IMR-90 (cell line): ENCODE measurements at regions not wholly inside any gene's neighbourhood (a gene's known extent, or its start where the extent isn't known, plus 50 kb on each side); places are given as distances from the start of the nearest gene placed in this dataset.

Source experiments
- BHLHE40 ChIP-seq: fragments of 150-350 bp; IDR thresholded peaks from 2 replicates; pipeline ENCODE4 v1.6.1; 2016; ENCODE audit warnings: mild to moderate bottlenecking, low read depth, low read length
- CEBPB ChIP-seq: IDR thresholded peaks from 2 replicates; pipeline ENCODE4 v1.6.1; 2012; ENCODE audit warnings: low read depth, low read length, improper control_type of control experiment
- CHD1 ChIP-seq: IDR thresholded peaks from 2 replicates; pipeline ENCODE4 v1.6.1; 2012; ENCODE audit warnings: low read depth, low read length, improper control_type of control experiment
- MAFK ChIP-seq: IDR thresholded peaks from 2 replicates; pipeline ENCODE4 v1.6.1; 2012; ENCODE audit warnings: low read depth, low read length, improper control_type of control experiment
- MAZ ChIP-seq: IDR thresholded peaks from 2 replicates; pipeline ENCODE4 v1.6.1; 2012; ENCODE audit warnings: low read depth, mild to moderate bottlenecking, low read length, improper control_type of control experiment, moderate library complexity, borderline replicate concordance
- MXI1 ChIP-seq: IDR thresholded peaks from 2 replicates; pipeline ENCODE4 v1.6.1; 2012; ENCODE audit warnings: low read depth, mild to moderate bottlenecking, low read length, moderate library complexity, borderline replicate concordance
- NFE2L2 ChIP-seq: fragments of 150-350 bp; IDR thresholded peaks from 2 replicates; pipeline ENCODE4 v1.6.1; 2016; ENCODE audit warnings: low read depth, mild to moderate bottlenecking, low read length
- POLR2A ChIP-seq: IDR thresholded peaks from 2 replicates; pipeline ENCODE4 v1.6.1; 2012; ENCODE audit warnings: mild to moderate bottlenecking, low read depth, low read length
- RAD21 ChIP-seq: IDR thresholded peaks from 2 replicates; pipeline ENCODE4 v1.6.1; 2012; ENCODE audit warnings: low read length, improper control_type of control experiment
- SMC3 ChIP-seq: fragments of 150-350 bp; IDR thresholded peaks from 2 replicates; pipeline ENCODE4 v1.6.1; 2016; ENCODE audit warnings: low read depth, mild to moderate bottlenecking, antibody characterized with exemption, low read length, moderate library complexity
- TF ChIP-seq, protein P1 (sequence below): conservative IDR thresholded peaks from 2 replicates; pipeline ENCODE4 v1.5.1; 2012; ENCODE audit warnings: mild to moderate bottlenecking, low read depth, low read length, improper control_type of control experiment
- TF ChIP-seq, protein P2 (sequence below): fragments of 150-350 bp; IDR thresholded peaks from 2 replicates; pipeline ENCODE4 v1.6.1; 2017; ENCODE audit warnings: mild to moderate bottlenecking, antibody characterized with exemption, low read length, low read depth
- TF ChIP-seq, protein P3 (sequence below): fragments of 150-350 bp; IDR thresholded peaks from 2 replicates; pipeline ENCODE4 v1.6.1; 2016; ENCODE audit warnings: low read depth, mild to moderate bottlenecking, low read length, moderate library complexity, borderline replicate concordance

DNA sequence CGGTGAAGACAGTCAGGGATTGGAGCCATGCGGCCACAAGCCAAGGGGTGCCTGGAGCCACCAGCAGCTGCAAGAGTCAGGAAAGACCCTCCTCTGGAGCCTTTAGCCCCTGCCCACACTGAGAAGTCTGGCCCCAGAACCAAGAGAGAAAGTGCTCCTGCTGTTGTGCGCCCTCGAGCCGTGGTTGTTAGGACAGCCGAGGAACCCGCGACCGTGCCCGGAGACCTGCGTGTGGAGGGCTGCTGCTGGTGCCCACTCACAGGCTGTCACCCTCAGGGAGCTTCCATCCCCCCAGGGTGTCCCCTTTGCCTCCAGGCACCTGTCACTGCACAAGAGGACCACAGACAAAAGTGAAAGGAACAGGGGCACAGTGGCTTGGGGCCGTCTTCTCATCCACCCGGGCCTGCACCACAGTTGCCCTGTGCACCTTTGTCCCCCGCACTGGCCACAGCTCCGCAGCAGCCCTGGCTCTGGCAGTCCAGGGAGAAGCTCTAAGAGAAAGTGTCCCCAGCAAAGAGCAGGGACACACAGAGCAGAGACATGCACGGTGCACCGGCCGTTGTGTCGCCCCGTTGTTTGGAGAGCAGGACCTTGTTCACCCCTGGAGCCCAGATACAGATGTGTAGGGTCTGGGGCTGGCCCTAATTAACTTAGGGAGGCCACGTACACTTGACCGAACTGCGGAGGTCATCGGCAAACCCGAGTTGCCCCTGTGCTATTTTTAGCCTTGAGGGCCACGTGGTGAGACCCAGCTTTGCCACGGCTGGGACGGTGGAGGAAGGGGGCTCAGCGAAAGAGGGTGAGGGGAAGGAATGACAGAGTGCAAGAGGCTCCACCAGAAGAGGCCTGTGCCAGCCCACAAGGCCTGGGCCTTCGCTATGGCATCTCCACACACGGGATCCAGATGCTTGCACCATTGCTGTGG is 329.2 kb downstream of the C16orf95 start:
- TF ChIP-seq MAZ (no peak), CHD1 (no peak), NFE2L2 (no peak), MAFK (no peak), POLR2A (no peak), MXI1 (no peak), BHLHE40 (no peak), CEBPB (no peak), RAD21 (no peak), SMC3 (no peak)
- TF ChIP-seq, protein P1, sequence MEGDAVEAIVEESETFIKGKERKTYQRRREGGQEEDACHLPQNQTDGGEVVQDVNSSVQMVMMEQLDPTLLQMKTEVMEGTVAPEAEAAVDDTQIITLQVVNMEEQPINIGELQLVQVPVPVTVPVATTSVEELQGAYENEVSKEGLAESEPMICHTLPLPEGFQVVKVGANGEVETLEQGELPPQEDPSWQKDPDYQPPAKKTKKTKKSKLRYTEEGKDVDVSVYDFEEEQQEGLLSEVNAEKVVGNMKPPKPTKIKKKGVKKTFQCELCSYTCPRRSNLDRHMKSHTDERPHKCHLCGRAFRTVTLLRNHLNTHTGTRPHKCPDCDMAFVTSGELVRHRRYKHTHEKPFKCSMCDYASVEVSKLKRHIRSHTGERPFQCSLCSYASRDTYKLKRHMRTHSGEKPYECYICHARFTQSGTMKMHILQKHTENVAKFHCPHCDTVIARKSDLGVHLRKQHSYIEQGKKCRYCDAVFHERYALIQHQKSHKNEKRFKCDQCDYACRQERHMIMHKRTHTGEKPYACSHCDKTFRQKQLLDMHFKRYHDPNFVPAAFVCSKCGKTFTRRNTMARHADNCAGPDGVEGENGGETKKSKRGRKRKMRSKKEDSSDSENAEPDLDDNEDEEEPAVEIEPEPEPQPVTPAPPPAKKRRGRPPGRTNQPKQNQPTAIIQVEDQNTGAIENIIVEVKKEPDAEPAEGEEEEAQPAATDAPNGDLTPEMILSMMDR, result no peak
- TF ChIP-seq, protein P2, sequence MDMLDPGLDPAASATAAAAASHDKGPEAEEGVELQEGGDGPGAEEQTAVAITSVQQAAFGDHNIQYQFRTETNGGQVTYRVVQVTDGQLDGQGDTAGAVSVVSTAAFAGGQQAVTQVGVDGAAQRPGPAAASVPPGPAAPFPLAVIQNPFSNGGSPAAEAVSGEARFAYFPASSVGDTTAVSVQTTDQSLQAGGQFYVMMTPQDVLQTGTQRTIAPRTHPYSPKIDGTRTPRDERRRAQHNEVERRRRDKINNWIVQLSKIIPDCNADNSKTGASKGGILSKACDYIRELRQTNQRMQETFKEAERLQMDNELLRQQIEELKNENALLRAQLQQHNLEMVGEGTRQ, result no peak
- TF ChIP-seq, protein P3, sequence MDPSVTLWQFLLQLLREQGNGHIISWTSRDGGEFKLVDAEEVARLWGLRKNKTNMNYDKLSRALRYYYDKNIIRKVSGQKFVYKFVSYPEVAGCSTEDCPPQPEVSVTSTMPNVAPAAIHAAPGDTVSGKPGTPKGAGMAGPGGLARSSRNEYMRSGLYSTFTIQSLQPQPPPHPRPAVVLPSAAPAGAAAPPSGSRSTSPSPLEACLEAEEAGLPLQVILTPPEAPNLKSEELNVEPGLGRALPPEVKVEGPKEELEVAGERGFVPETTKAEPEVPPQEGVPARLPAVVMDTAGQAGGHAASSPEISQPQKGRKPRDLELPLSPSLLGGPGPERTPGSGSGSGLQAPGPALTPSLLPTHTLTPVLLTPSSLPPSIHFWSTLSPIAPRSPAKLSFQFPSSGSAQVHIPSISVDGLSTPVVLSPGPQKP, result no peak
